ENCODE measurements at regions not wholly inside any gene's neighbourhood (a gene's known extent, or its start where the extent isn't known, plus 50 kb on each side); places are given as distances from the start of the nearest gene placed in this dataset.

- TF ChIP-seq, protein P1, sequence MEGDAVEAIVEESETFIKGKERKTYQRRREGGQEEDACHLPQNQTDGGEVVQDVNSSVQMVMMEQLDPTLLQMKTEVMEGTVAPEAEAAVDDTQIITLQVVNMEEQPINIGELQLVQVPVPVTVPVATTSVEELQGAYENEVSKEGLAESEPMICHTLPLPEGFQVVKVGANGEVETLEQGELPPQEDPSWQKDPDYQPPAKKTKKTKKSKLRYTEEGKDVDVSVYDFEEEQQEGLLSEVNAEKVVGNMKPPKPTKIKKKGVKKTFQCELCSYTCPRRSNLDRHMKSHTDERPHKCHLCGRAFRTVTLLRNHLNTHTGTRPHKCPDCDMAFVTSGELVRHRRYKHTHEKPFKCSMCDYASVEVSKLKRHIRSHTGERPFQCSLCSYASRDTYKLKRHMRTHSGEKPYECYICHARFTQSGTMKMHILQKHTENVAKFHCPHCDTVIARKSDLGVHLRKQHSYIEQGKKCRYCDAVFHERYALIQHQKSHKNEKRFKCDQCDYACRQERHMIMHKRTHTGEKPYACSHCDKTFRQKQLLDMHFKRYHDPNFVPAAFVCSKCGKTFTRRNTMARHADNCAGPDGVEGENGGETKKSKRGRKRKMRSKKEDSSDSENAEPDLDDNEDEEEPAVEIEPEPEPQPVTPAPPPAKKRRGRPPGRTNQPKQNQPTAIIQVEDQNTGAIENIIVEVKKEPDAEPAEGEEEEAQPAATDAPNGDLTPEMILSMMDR (conservative IDR thresholded peaks at IDR 0.05; ENCODE audit: low read depth in 2 of 2), result no peak
- TF ChIP-seq NANOG (IDR thresholded peaks at IDR 0.05; ENCODE audit: borderline replicate concordance) (no peak), EZH2phosphoT487 (IDR thresholded peaks at IDR 0.05; ENCODE audit: unreplicated experiment) (no peak), ZNF331 (CRISPR knock-in tag; IDR thresholded peaks at IDR 0.05; ENCODE audit: low read depth) (no peak), STAT1 (IDR thresholded peaks at IDR 0.05; ENCODE audit: unreplicated experiment) (no peak), POLR2AphosphoS5 (IDR thresholded peaks at IDR 0.05; ENCODE audit: low read depth) (no peak), CREB1 (CRISPR knock-in tag; IDR thresholded peaks at IDR 0.05; ENCODE audit: low read depth) (no peak), ETS1 (IDR thresholded peaks at IDR 0.05) (no peak), ZNF114 (CRISPR knock-in tag; IDR thresholded peaks at IDR 0.05) (no peak), JUNB (IDR thresholded peaks at IDR 0.05; ENCODE audit: unreplicated experiment) (no peak), REST (IDR thresholded peaks at IDR 0.05; ENCODE audit: unreplicated experiment) (no peak)
These were observed 302.0 kb upstream of the LYZL1 start (continued) for GRCh38 chr10:28986856-28987255.

DNA sequence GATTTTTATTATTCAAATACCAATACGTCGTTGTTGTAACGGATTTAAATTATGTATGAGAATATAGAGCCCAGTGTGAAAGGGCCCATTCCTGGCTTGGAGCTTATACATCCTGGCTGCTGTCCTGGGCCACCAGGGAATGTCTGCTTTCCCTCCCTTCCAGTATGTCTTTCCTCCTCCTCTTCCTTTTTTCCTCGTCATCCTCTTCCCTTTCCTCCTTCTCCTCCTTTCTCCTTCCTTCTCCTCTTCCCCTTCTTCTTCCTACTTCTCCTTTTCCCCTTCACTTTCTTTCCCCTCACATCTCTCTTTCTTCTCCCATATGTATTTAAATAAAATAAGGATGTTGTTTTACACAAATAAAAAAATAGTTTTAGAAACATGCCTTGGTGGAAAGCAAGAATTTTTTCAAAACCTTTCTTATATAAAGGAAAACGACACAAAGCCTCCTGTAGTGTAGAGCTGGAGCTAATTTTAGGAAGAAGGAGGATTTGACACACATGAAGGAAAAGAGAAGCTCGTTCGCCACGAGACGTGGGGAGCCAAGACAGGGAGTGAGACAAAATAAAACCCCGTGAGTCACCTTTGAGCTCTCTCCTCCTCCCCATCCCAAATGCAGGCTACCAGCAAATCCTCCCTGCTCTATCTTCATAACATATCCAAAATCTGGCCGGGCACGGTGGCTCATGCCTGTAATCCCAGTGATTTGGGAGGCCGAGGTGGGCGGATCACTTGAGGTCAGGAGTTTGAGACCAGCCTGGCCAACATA lies 301.1 kb upstream of the LYZL1 start:
- H3K36me3 ChIP-seq (ENCODE audit: insufficient read depth), result no peaks in the 10 kb centered on the region
- H3K79me2 ChIP-seq (replicated peaks; ENCODE audit: insufficient read depth), result no peaks in the 10 kb centered on the region
- H3K4me1 ChIP-seq (ENCODE audit: insufficient read depth), result no peaks in the 10 kb centered on the region
- Mint-ChIP-seq H3K27me3 (ENCODE audit: insufficient read depth, low read depth, poor library complexity) (peaks cover 4% of the 10 kb centered on the region), H3K27ac (no peak overlapping the region), H3K9me3 (no peaks in the 10 kb centered on the region), H3K4me1 (peaks cover 6% of the 10 kb centered on the region), H3K36me3 (ENCODE audit: low read depth) (no peaks in the 10 kb centered on the region), H3K4me3 (no peak overlapping the region)
- H3K4me3 ChIP-seq, result no peak overlapping the region
- TF ChIP-seq STAT1 (IDR thresholded peaks at IDR 0.05; ENCODE audit: unreplicated experiment) (no peak), EZH2 (IDR thresholded peaks at IDR 0.05; ENCODE audit: low read depth, unreplicated experiment) (no peak), ZNF114 (CRISPR knock-in tag; IDR thresholded peaks at IDR 0.05) (no peak), REST (IDR thresholded peaks at IDR 0.05; ENCODE audit: unreplicated experiment) (no peak), EZH2phosphoT487 (IDR thresholded peaks at IDR 0.05; ENCODE audit: unreplicated experiment) (no peak), ZNF331 (CRISPR knock-in tag; IDR thresholded peaks at IDR 0.05; ENCODE audit: low read depth) (no peak), ETS1 (IDR thresholded peaks at IDR 0.05) (no peak)
- H3K27me3 ChIP-seq (ENCODE audit: insufficient read depth), result no peaks in the 10 kb centered on the region
- peaks cover 6% of the 10 kb centered on the region; the same call in 1 of the 2 replicates for H3K9me2 ChIP-seq (ENCODE audit: insufficient read depth)
- no peak overlapping the region for H2AFZ ChIP-seq
- no peak overlapping the region for H3K4me2 ChIP-seq
- no peaks in the 10 kb centered on the region for H3F3A ChIP-seq (replicated peaks; ENCODE audit: low read depth)
- no peaks in the 10 kb centered on the region for H4K20me1 ChIP-seq (replicated peaks; ENCODE audit: insufficient read depth)
- ATAC-seq (no peak), DNase-seq (ENCODE audit: low spot score) (no peak)
- no peak overlapping the region for H3K27ac ChIP-seq (ENCODE audit: low read depth)

Data from GM23338 (cell line).